OCI-LY7 (cell line): ENCODE measurements at regions not wholly inside any gene's neighbourhood (a gene's known extent, or its start where the extent isn't known, plus 50 kb on each side); places are given as distances from the start of the nearest gene placed in this dataset.
"Not testable (repeated sequence)": the region's sequence is repeated elsewhere in the genome, so short reads cannot be mapped to it uniquely, and the experiment has no call there.

Experiments
- BruUV-seq: library from RNA; stranded (reverse); fragments of 400-500 nt; replicated peaks from 2 replicates; lab custom pipeline; 2021; lab: Mats Ljungman, UMichigan
- CTCF ChIA-PET: fragments of 300-600 bp; sonication (Branson Sonifier 250); formaldehyde crosslinking; loops from one replicate; lab custom pipeline; 2022; ENCODE audit warnings: antibody characterized with exemption; ENCODE audit not compliant: unreplicated experiment; lab: Charles Lee
- POLR2A ChIA-PET: fragments of 300-600 bp; sonication (Branson Sonifier 250); formaldehyde crosslinking; loops from one replicate; lab custom pipeline; 2022; ENCODE audit warnings: antibody characterized with exemption; lab: Charles Lee
- DNase-seq: peaks from one replicate; pipeline ENCODE4 v3.0.0-alpha.2; 2015; ENCODE audit warnings: low spot score
- H2AFZ ChIP-seq: fragments of 200-600 bp; sonication (generic), shearing (Covaris generic); 2 replicates; pipeline ENCODE4 v1.6.1; 2014; ENCODE audit warnings: mild to moderate bottlenecking, antibody characterized with exemption, low read length, moderate library complexity
- H3K27ac ChIP-seq: fragments of 200-600 bp; sonication (generic); 2 replicates; pipeline ENCODE4 v1.5.1; 2014; ENCODE audit warnings: mixed run types, low read depth, mild to moderate bottlenecking, moderate library complexity, low read length, inconsistent platforms; ENCODE audit not compliant: poor library complexity, severe bottlenecking
- H3K36me3 ChIP-seq: fragments of 200-600 bp; sonication (generic); 2 replicates; pipeline ENCODE4 v1.6.1; 2014; ENCODE audit warnings: mild to moderate bottlenecking, antibody characterized with exemption, low read length, moderate library complexity, mixed read lengths; ENCODE audit not compliant: insufficient read depth
- H3K4me1 ChIP-seq: fragments of 200-600 bp; sonication (generic); 2 replicates; pipeline ENCODE4 v1.5.1; 2014; ENCODE audit warnings: mild to moderate bottlenecking, low read length; ENCODE audit not compliant: insufficient read depth, poor library complexity, severe bottlenecking
- H3K4me2 ChIP-seq: fragments of 200-600 bp; sonication (generic); 2 replicates; pipeline ENCODE4 v1.6.1; 2014; ENCODE audit warnings: mild to moderate bottlenecking, low read length
- H3K4me3 ChIP-seq: fragments of 200-600 bp; sonication (generic); 2 replicates; pipeline ENCODE4 v1.5.1; 2014; ENCODE audit warnings: mild to moderate bottlenecking, low read depth, low read length; ENCODE audit not compliant: poor library complexity, severe bottlenecking
- H3K79me2 ChIP-seq: fragments of 200-600 bp; sonication (generic); 2 replicates; pipeline ENCODE4 v1.6.1; 2016; ENCODE audit warnings: low read depth, mild to moderate bottlenecking, low read length, moderate library complexity, mixed read lengths; ENCODE audit not compliant: insufficient read depth
- H3K9me2 ChIP-seq: fragments of 200-600 bp; sonication (generic); 2 replicates; pipeline ENCODE4 v1.6.1; 2016; ENCODE audit warnings: mild to moderate bottlenecking, low read length, mixed read lengths; ENCODE audit not compliant: insufficient read depth
- H3K9me3 ChIP-seq: fragments of 200-600 bp; sonication (generic); 2 replicates; pipeline ENCODE4 v1.6.1; 2014; ENCODE audit warnings: mild to moderate bottlenecking, mixed run types, low read length, mixed read lengths
- H4K20me1 ChIP-seq: fragments of 200-600 bp; sonication (generic); 2 replicates; pipeline ENCODE4 v1.6.1; 2014; ENCODE audit warnings: mild to moderate bottlenecking, antibody characterized with exemption, low read length, moderate library complexity, mixed read lengths; ENCODE audit not compliant: insufficient read depth
- EZH2phosphoT487 ChIP-seq: fragments of 200-600 bp; sonication (generic); IDR thresholded peaks from 2 replicates; pipeline ENCODE4 v1.6.1; 2018; ENCODE audit warnings: low read depth, borderline replicate concordance, mild to moderate bottlenecking, mixed run types, antibody characterized with exemption, low read length, moderate library complexity, mixed read lengths
- intact Hi-C: fragments of 100-400 bp; cut with micrococcal nuclease; formaldehyde crosslinking; loops from one replicate; pipeline ENCODE4 v1.10.0; 2022; ENCODE audit not compliant: unreplicated experiment
- TF ChIP-seq, protein P1 (sequence below): fragments of 200-600 bp; sonication (generic); conservative IDR thresholded peaks from 2 replicates; pipeline ENCODE4 v1.5.1; 2014; ENCODE audit warnings: mild to moderate bottlenecking, antibody characterized with exemption, low read length, moderate library complexity, mixed read lengths

DNA sequence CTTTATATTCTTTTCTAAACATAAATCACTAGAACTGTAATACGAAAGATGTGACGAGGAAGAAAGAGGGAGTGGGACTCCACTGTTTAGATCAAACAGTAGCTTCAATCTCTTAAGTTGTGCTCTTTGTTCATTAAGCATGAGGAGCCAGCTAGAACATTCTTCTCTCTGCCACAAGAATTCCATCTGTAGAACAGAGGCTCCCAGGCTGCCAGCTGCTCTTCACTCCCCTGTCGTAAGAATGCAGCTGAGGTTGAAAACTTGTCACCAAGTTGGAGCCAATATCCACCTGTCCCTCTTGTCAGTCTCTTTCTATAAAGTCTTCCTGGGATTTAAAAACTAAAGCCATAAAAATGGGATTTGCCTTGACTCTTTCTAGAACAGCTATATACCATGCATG, 65.0 kb upstream of the SEC24B start:
- Histone ChIP-seq H4K20me1 (no peaks in the 10 kb centered on the region), H3K4me3 (no peak overlapping the region), H3K9me2 (no peaks in the 10 kb centered on the region), H3K79me2 (no peaks in the 10 kb centered on the region), H3K9me3 (no peaks in the 10 kb centered on the region), H3K4me1 (no peaks in the 10 kb centered on the region), H3K36me3 (no peaks in the 10 kb centered on the region), H3K27ac (no peak overlapping the region), H3K4me2 (no peak overlapping the region), H2AFZ (no peak overlapping the region)
- no peak for TF ChIP-seq EZH2phosphoT487
- TF ChIP-seq, protein P1, sequence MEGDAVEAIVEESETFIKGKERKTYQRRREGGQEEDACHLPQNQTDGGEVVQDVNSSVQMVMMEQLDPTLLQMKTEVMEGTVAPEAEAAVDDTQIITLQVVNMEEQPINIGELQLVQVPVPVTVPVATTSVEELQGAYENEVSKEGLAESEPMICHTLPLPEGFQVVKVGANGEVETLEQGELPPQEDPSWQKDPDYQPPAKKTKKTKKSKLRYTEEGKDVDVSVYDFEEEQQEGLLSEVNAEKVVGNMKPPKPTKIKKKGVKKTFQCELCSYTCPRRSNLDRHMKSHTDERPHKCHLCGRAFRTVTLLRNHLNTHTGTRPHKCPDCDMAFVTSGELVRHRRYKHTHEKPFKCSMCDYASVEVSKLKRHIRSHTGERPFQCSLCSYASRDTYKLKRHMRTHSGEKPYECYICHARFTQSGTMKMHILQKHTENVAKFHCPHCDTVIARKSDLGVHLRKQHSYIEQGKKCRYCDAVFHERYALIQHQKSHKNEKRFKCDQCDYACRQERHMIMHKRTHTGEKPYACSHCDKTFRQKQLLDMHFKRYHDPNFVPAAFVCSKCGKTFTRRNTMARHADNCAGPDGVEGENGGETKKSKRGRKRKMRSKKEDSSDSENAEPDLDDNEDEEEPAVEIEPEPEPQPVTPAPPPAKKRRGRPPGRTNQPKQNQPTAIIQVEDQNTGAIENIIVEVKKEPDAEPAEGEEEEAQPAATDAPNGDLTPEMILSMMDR, result no peak
- POLR2A ChIA-PET, result interaction anchor here (0.8 to 1.0 kb wide), 2 partner anchors 10 to 214 kb away, joined by 3 to 4 read pairs; no protein-coding TSS in a partner anchor
- intact Hi-C loops, result no loop called here
- CTCF ChIA-PET, result no interaction called here
- BruUV-seq, result no TSS peak
- no peak for DNase-seq

DNA sequence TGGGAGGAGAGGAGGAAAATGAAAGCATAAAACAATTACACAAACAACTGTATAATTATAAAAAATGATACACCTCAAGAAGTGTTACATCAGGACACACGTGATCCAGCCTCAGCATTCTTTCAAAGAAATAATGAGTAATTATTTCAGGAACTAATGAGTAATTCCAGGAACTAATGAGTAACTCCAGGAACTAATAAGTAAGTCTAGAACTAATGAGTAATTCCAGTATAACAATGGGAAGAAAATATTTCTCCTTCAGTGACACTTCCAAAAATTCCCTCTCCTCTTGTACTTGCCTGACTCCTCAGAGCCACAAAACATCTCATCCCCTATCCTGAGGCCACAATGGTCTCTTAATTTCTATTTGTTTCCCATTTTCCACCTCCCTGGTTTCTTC, 63.5 kb upstream of the COL25A1 start:
- H4K20me1 ChIP-seq, result no peaks in the 10 kb centered on the region
- TF ChIP-seq, protein P1, result no peak
- no peak for TF ChIP-seq EZH2phosphoT487
- ChIA-PET CTCF (no interaction called here), POLR2A (interaction anchor here (0.5 kb wide), 1 partner anchor 1276 kb away, joined by 3 read pairs; no protein-coding TSS in a partner anchor)
- intact Hi-C loops, result no loop called here
- H3K79me2 ChIP-seq, result no peaks in the 10 kb centered on the region
- H3K4me1 ChIP-seq, result no peaks in the 10 kb centered on the region
- DNase-seq, result no peak
- no peak overlapping the region for H2AFZ ChIP-seq
- no peak overlapping the region for H3K4me3 ChIP-seq
- H3K4me2 ChIP-seq, result no peak overlapping the region
- H3K9me3 ChIP-seq, result no peaks in the 10 kb centered on the region
- H3K36me3 ChIP-seq, result no peaks in the 10 kb centered on the region
- H3K9me2 ChIP-seq, result no peaks in the 10 kb centered on the region
- BruUV-seq, result no TSS peak
- no peak overlapping the region for H3K27ac ChIP-seq

DNA sequence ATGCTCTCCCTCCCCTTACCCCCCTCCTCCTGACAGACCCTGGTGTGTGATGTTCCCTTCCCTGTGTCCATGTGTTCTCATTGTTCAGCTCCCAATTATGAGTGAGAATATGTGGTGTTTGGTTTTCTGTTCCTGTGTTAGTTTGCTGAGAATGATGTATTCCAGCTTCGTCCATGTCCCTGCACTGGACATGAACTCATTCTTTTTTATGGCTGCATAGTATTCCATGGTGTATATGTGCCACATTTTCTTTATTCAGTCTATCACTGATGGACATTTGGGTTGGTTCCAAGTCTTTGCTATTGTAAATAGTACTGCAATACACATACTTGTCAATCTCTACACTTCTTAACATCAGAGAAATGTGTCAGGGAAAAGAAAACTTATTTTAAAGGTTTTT, 62.8 kb upstream of the COL25A1 start:
- H3K4me1 ChIP-seq, H4K20me1 ChIP-seq, BruUV-seq, H3K36me3 ChIP-seq, H3K27ac ChIP-seq, DNase-seq, CTCF ChIA-PET, POLR2A ChIA-PET, H3K9me3 ChIP-seq, H3K4me2 ChIP-seq, H3K9me2 ChIP-seq, H3K4me3 ChIP-seq, H3K79me2 ChIP-seq, intact Hi-C loops, H2AFZ ChIP-seq: not testable (repeated sequence)
